RPMI7951 (cell line): ENCODE measurements at regions not wholly inside any gene's neighbourhood (a gene's known extent, or its start where the extent isn't known, plus 50 kb on each side); places are given as distances from the start of the nearest gene placed in this dataset.
A peak's percentile ranks its signal among the peaks of the same experiment; 100 is the strongest.

Source experiments
- DNase-seq: peaks from one replicate; pipeline ENCODE4 v3.0.0-alpha.2; 2012; ENCODE audit warnings: low read depth

DNA sequence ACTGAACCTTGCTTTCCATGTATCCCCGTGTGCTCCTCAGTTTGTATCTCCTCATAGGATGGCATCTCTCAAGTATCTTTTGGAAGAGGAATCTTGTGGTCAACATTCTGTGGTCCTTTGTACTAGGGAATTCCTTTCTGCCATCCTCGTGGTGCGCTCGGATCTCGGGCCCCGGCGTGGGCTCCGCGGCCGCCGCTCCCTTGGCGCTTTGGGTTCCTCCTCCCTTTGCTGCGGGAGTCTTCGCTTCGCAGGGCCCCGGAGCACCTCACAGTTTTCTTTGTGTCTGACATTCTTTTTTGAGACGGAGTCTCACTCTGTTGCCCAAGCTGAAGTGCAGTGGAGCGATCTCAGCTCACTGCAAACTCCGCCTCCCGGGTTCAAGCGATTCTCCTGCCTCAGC, 264.7 kb downstream of the IRS2 start:
- no peak for DNase-seq

- DNase-seq = no peak
These were observed 268.9 kb downstream of the IRS2 start for GRCh38 chr13:109517517-109517916.

DNA sequence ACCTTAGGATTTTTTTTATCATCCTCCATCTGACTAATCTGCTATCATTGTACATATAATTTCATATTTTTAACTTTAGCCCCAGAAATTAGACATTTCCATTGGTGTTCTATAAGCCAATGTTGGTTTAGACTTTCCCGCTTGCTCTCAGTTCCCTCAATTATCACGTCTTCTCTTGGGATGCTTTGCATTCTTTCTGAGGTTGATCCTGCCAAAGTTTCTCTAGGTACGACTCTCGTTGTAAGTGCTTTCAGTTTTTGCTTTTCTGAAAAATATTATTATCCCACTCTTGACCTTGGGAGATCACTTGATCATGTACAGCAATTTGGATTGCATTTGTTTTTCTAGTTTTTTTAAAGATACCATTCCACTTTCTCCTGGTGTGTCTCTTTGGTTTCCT, 270.2 kb downstream of the IRS2 start:
- no peak for DNase-seq

DNA sequence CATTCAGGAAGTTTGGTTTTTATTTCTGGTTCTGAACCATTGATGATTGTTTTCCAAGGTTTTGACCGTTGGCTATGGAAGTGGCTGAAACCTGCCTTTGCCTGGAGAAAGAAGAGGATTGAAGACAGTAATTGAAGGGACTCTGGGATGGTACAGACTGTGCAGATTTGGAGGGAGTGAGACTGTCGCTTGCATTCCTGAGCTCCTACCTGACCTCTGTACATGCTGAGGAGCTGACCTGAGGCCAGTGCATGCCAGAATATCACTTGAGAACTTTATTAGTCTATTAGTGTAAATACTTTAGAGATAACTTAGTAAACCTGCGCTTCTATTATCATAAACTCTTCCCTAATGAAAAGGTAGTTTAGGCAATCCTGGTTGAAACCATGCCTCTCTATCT, 276.4 kb downstream of the IRS2 start:
- DNase-seq = no peak

GRCh38 chr13:109509154-109509900, 277.1 kb downstream of the IRS2 start:
- DNase-seq = peak; percentile 20

- no peak for DNase-seq
These were observed 286.1 kb downstream of the IRS2 start for GRCh38 chr13:109500146-109500773.

DNA sequence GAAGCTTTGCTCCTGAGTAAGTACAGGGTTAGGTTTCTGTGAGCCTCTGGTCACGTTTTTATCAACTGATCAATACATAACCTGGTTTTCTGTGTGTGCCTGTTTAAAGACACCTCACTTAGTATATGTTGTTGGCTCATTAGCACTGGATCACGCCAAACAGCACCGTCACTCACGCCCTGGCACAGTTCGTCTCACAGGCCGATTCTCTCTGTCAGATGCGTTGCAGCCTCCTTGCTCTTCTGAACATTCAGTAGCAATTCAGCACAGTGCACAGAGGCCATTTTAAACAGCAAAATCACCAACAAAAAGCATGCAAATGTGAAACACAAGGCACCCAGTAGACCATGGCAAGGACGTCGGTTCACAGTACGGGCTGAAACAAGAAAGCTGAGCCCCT, 288.5 kb downstream of the IRS2 start:
- DNase-seq = no peak

DNA sequence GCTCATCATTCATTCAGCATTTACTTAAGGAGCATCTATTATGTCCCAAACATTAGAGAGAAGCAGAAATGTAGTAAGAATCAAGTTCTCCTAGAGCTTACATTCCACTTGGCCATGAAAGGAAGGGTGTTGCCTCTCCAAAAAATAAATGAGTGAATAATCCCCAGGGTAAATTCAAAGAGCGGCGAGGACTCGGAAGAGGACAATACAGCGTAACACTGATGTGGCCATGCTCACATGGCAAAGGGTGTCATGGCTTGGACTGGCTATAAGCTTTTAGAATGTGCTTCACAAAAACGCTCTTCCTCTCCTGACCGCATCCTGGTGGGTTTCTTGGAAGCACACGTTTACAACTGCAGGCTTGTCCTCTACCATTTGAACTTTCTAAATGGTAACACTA, 290.2 kb downstream of the IRS2 start:
- no peak for DNase-seq

DNA sequence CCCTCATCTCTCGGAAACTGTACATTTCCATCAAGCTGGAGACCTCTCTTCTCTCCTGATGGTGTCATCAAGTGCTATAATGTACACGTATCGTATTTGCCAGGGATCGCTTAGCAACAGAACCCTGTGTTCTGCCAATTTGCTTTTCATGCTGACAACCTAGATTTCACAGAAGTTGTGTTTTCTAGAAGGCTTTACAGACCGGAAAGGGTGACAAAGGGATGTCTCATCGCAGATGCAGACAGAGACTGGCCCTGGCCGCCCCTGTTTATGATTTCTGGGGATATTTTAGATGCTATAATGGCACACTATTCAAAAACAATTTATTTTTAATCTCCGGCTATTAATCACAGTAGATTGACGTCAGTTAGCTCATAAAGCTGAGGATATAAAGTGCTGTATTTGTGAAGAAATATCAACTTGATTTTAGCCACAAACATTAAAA, 291.4 kb downstream of the IRS2 start:
- DNase-seq = no peak

GRCh38 chr13:109485136-109485794, 301.1 kb downstream of the IRS2 start:
- no peak for DNase-seq

DNA sequence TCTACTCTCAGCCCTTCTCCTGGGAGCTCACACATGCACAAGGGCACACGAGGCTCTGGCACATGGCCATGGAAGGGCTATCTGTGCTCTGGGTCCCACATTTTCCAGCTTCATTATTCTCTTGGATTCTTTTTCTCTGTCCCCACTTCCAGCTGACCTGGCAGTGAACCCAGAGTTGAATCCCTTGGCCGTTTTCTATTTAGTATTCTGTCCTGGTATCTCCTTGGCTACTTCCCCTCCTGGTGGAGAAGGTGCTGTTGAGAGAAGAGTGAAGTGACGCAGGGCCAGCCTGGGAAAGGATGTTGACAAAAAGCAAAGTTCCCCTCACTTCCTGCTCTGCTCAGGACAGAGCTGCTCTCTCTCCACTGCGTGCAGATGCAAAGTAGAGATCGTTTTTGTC, 303.1 kb downstream of the IRS2 start:
- no peak for DNase-seq

DNA sequence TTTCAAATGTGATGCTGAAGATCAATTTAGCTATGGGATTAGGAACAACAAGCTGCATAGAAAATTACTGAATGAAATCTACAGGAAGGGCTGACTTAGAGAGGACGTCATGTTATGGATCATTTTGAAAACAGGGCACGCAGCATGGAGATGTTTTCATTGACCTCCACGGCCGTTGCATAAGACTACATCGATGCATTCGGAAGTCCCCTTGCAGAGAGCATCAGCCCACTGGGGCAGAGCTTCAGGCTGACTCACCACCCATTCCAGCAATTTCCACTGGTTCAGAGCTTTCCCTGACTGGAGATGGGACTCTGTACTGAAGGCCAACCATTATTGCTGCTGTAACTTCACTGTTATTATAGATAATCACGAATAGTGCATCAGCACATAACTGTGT, 305.3 kb downstream of the IRS2 start:
- no peak for DNase-seq

DNA sequence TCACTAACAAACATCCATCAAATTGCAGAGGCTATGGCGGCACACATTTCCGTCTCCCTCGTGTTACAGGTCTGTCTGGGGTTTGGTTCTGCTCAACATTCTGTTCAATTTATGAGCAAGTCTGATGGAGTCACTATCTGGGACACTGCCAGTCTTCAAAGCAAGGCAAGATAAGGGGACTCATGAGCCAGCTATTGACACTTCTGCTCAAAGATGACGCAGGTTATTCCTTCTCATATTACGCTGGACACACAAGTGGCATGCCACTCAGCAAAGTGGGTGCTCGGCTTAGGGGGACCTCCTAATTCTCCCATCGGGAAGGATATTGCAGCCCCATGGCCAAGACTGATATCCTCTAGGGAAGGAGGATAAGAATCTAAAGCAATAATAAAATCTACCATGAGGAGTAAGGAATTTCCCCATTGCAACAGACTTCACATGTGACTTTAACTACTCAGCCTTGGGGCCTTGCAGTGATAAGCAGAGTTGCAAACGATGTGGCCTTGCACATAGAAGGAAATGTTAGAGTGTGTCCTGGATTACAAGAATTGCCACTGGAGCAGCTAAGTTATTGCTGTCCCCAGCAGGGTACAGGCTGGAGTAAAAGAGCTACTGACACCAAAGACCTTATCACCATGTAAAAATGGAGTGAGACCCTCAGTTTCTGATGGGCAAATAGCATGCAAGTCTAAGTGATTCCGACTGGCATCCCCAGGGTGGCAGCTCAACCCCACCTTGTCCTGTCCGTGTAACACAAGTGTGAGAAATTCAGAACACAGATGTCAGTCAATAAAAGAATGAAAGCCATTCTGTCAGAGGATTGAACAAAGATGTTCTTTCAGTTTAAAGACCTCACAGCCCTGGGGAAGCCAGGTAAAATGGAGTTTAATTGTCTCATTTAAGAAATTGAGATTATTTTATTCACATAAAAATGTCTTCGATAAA, 306.1 kb downstream of the IRS2 start:
- DNase-seq = no peak

- no peak for DNase-seq
These were observed 306.8 kb downstream of the IRS2 start for GRCh38 chr13:109479534-109479933.

- no peak for DNase-seq
These were observed 310.4 kb downstream of the IRS2 start for GRCh38 chr13:109476001-109476400.

GRCh38 chr13:109468123-109468522, 318.3 kb downstream of the IRS2 start:
- DNase-seq = no peak

DNA sequence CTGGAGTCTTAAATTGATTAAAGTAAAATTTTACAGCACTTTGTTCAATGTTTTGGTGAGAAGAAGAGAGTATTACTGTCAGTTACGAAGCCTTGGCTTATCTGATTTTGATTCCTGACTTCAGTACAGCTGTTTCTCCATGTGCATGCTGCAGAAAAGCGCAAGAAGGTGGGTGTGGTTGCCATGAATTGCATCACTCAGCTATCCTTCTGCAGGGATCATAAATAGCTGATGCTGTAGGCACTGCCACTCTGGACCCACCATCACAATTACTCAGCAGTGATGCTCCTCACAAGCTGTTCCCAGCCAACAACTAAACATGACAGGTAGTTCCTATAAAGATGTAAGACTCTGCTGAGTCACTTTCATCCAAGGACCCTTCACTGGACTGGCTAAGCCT, 321.2 kb downstream of the IRS2 start:
- DNase-seq = no peak

- no peak for DNase-seq
These were observed 332.0 kb downstream of the IRS2 start for GRCh38 chr13:109454167-109454917.

- DNase-seq = no peak
These were observed 334.7 kb downstream of the IRS2 start for GRCh38 chr13:109451726-109452125.

DNA sequence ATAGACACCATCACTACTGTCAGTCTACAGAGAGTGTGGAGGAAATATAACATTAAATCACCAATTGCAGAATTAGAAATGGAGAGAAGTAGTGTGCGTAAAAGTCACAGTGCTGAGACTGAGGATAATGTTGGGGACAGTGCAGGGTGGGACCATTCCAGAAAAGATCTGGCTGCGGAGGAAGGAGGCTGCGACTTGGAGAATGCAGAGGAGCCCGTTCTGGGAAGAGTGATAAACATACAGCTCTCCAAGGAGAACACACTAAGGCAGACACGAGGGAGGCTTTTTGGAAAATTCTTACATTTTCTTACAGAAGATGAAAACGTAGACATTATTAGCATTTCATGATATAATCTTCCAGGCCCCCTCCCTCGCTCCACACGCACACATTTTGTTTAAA, 337.8 kb downstream of the IRS2 start:
- DNase-seq = no peak

- DNase-seq = no peak
These were observed 338.7 kb downstream of the IRS2 start for GRCh38 chr13:109447667-109448066.
